Neural cell (in vitro differentiated cells): ENCODE measurements at regions not wholly inside any gene's neighbourhood (a gene's known extent, or its start where the extent isn't known, plus 50 kb on each side); places are given as distances from the start of the nearest gene placed in this dataset.

ENCODE experiments used
- H2AFZ ChIP-seq: fragments of 200-600, 300-800 bp; sonication (generic), shearing (Covaris generic); 2 replicates; pipeline ENCODE4 v1.6.0; 2014; ENCODE audit warnings: low read depth, mild to moderate bottlenecking, antibody characterized with exemption, low read length, moderate library complexity
- H3F3A ChIP-seq: fragments of 200-600 bp; shearing (Covaris generic); 2 replicates; pipeline ENCODE4 v1.6.1; 2016; ENCODE audit warnings: mild to moderate bottlenecking, moderate library complexity, mixed read lengths, antibody characterized with exemption, low read length; ENCODE audit not compliant: insufficient read depth, poor library complexity, severe bottlenecking
- H3K27ac ChIP-seq: fragments of 200-600, 300-800 bp; sonication (generic), shearing (Covaris generic); 2 replicates; pipeline ENCODE4 v1.5.1; 2014; ENCODE audit warnings: mild to moderate bottlenecking, low read length, moderate library complexity
- H3K27me3 ChIP-seq: fragments of 300-800, 200-600 bp; sonication (generic), shearing (Covaris generic); 2 replicates; pipeline ENCODE4 v1.6.0; 2014; ENCODE audit warnings: mild to moderate bottlenecking, low read depth, low read length, moderate library complexity; ENCODE audit not compliant: insufficient read depth
- H3K36me3 ChIP-seq: fragments of 300-800, 200-600 bp; sonication (generic), shearing (Covaris generic); 2 replicates; pipeline ENCODE4 v1.5.1; 2014; ENCODE audit warnings: mild to moderate bottlenecking, antibody characterized with exemption, low read length, moderate library complexity; ENCODE audit not compliant: insufficient read depth
- H3K4me2 ChIP-seq: fragments of 300-800, 200-600 bp; sonication (generic), shearing (Covaris generic); 2 replicates; pipeline ENCODE4 v1.6.0; 2014; ENCODE audit warnings: mild to moderate bottlenecking, low read length
- H3K4me3 ChIP-seq: fragments of 300-800, 200-600 bp; sonication (generic), shearing (Covaris generic); 2 replicates; pipeline ENCODE4 v1.5.1; 2014; ENCODE audit warnings: mild to moderate bottlenecking, low read length, moderate library complexity
- H3K79me2 ChIP-seq: fragments of 200-600 bp; shearing (Covaris generic); replicated peaks from 2 replicates; pipeline ENCODE4 v1.6.0; 2014; ENCODE audit warnings: mild to moderate bottlenecking, low read length, moderate library complexity; ENCODE audit not compliant: insufficient read depth
- H3K9ac ChIP-seq: fragments of 300-800, 200-600 bp; sonication (generic), shearing (Covaris generic); 2 replicates; pipeline ENCODE4 v1.6.1; 2016; ENCODE audit warnings: mild to moderate bottlenecking, low read length, mixed read lengths
- H3K9me2 ChIP-seq: fragments of 200-600 bp; shearing (Covaris generic); 2 replicates; pipeline ENCODE4 v1.6.1; 2016; ENCODE audit warnings: mild to moderate bottlenecking, low read length, mixed read lengths; ENCODE audit not compliant: insufficient read depth
- H3K9me3 ChIP-seq: fragments of 200-600, 300-800 bp; sonication (generic), shearing (Covaris generic); 2 replicates; pipeline ENCODE4 v1.6.1; 2016; ENCODE audit warnings: mild to moderate bottlenecking, mixed run types, low read length, moderate library complexity, mixed read lengths
- H4K20me1 ChIP-seq: fragments of 200-600 bp; shearing (Covaris generic); 2 replicates; pipeline ENCODE4 v1.6.1; 2016; ENCODE audit warnings: mild to moderate bottlenecking, mixed run types; ENCODE audit not compliant: insufficient read depth
- CTCF ChIP-seq: fragments of 450-650 bp; IDR thresholded peaks from 2 replicates; pipeline ENCODE4 v1.5.1; 2014; ENCODE audit warnings: antibody characterized with exemption, mild to moderate bottlenecking, moderate library complexity; ENCODE audit not compliant: poor library complexity, severe bottlenecking
- EP300 ChIP-seq: fragments of 450-650 bp; conservative IDR thresholded peaks from 2 replicates; pipeline ENCODE4 v1.6.1; 2014; ENCODE audit warnings: antibody characterized with exemption, mild to moderate bottlenecking, moderate library complexity; ENCODE audit not compliant: poor library complexity, severe bottlenecking
- EZH2 ChIP-seq: fragments of 200-600, 300-800 bp; shearing (Covaris generic), sonication (generic); IDR thresholded peaks from 2 replicates; pipeline ENCODE4 v1.6.1; 2014; ENCODE audit warnings: antibody characterized with exemption, low read length, borderline replicate concordance, mild to moderate bottlenecking; ENCODE audit not compliant: insufficient read depth, poor library complexity, severe bottlenecking
- MXI1 ChIP-seq: fragments of 450-650 bp; conservative IDR thresholded peaks from 2 replicates; pipeline ENCODE4 v1.6.1; 2014; ENCODE audit warnings: antibody characterized with exemption, mild to moderate bottlenecking; ENCODE audit not compliant: poor library complexity, severe bottlenecking
- POLR2AphosphoS5 ChIP-seq: IDR thresholded peaks from 2 replicates; pipeline ENCODE4 v1.6.1; 2012
- RAD21 ChIP-seq: fragments of 450-650 bp; conservative IDR thresholded peaks from 2 replicates; pipeline ENCODE4 v1.6.1; 2014; ENCODE audit warnings: antibody characterized with exemption, mild to moderate bottlenecking, moderate library complexity
- REST ChIP-seq: IDR thresholded peaks from 2 replicates; pipeline ENCODE4 v1.6.1; 2012; ENCODE audit warnings: borderline replicate concordance
- SMC3 ChIP-seq: fragments of 450-650 bp; conservative IDR thresholded peaks from 2 replicates; pipeline ENCODE4 v1.6.1; 2014; ENCODE audit warnings: antibody characterized with exemption, mild to moderate bottlenecking, moderate library complexity; ENCODE audit not compliant: poor library complexity
- TAF1 ChIP-seq: IDR thresholded peaks from 2 replicates; pipeline ENCODE4 v1.6.1; 2012; ENCODE audit warnings: low read depth

- no peak overlapping the region for H3K9ac ChIP-seq
- no peaks in the 10 kb centered on the region for H4K20me1 ChIP-seq
- H2AFZ ChIP-seq = no peak overlapping the region
- H3K9me3 ChIP-seq = no peaks in the 10 kb centered on the region
- TF ChIP-seq MXI1 (no peak), RAD21 (no peak), POLR2AphosphoS5 (no peak), EZH2 (no peak), REST (no peak), TAF1 (no peak), EP300 (no peak), SMC3 (no peak), CTCF (no peak)
- no peak overlapping the region for H3K4me2 ChIP-seq
- H3K27me3 ChIP-seq = no peaks in the 10 kb centered on the region
- no peaks in the 10 kb centered on the region for H3K9me2 ChIP-seq
- H3F3A ChIP-seq = no peaks in the 10 kb centered on the region
- no peaks in the 10 kb centered on the region for H3K36me3 ChIP-seq
- no peak overlapping the region for H3K27ac ChIP-seq
- no peaks in the 10 kb centered on the region for H3K79me2 ChIP-seq
- H3K4me3 ChIP-seq = no peak overlapping the region
Measured at GRCh38 chr22:48975886-48976285, 851.8 kb downstream of the BRD1 start.

DNA sequence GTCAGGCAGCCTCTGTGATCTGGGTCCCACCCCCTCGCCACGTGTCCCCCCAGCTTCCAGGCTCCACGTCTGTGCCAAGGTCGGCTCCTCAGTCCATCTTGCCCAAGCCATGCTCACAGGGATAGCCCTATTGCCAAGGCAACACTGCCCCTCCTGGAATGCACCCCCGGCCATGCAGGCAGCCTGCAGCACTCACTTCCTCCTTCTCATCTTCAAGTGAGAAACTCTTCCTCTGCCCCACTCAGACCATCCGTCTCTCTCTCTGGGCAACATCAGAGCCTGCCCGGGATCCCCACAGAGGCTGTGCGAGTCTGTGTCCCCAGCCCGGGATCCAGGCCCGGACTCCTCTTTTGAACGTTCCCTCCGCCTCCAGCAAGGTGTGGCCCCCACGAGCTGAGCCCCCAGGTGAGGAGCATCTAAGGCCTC lies 852.3 kb downstream of the BRD1 start:
- H3K27ac ChIP-seq = no peak overlapping the region
- H3K9ac ChIP-seq = no peak overlapping the region
- H3K27me3 ChIP-seq = no peaks in the 10 kb centered on the region
- H2AFZ ChIP-seq = no peak overlapping the region
- no peak overlapping the region for H3K4me3 ChIP-seq
- no peaks in the 10 kb centered on the region for H3K79me2 ChIP-seq
- H3K9me3 ChIP-seq = no peaks in the 10 kb centered on the region
- H3F3A ChIP-seq = no peaks in the 10 kb centered on the region
- no peaks in the 10 kb centered on the region for H3K36me3 ChIP-seq
- H3K4me2 ChIP-seq = no peak overlapping the region
- H4K20me1 ChIP-seq = no peaks in the 10 kb centered on the region
- H3K9me2 ChIP-seq = no peaks in the 10 kb centered on the region
- TF ChIP-seq RAD21 (no peak), MXI1 (no peak), EP300 (no peak), SMC3 (no peak), EZH2 (no peak), CTCF (no peak), POLR2AphosphoS5 (no peak), REST (no peak), TAF1 (no peak)
